HG03565 (cell line): ENCODE measurements at regions not wholly inside any gene's neighbourhood (a gene's known extent, or its start where the extent isn't known, plus 50 kb on each side); places are given as distances from the start of the nearest gene placed in this dataset.

Experiments used
- ATAC-seq: cut with Tn5 transposase; IDR thresholded peaks from one replicate; pipeline ENCODE4 v1.9.1; 2021; ENCODE audit warnings: mild to moderate bottlenecking, moderate library complexity; ENCODE audit not compliant: unreplicated experiment

GRCh38 chr11:15374418-15374817 lies 259.7 kb downstream of the INSC start:
- no peak for ATAC-seq

GRCh38 chr11:15378941-15379340 lies 264.2 kb downstream of the INSC start:
- no peak for ATAC-seq

GRCh38 chr11:15379483-15379882 lies 264.8 kb downstream of the INSC start:
- ATAC-seq: no peak

DNA sequence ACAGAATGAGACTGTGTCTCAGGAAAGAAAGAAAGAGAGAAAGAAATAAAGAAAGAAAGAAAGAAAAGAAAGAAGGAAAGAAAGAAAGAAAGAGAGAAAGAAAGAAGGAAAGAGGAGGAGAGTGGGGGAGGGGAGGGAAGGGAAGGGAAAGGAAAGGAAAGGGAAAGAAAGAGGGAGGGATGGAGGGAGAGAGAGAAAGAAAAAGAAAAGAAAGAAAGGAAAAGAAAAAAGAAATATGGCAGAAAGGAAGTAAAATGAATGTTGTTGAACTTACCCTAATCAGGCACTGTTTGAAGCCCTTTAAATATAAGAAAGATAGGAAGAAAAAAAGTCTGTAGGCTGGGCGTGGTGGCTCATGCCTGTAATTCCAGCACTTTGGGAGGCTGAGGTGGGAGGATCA lies 276.1 kb downstream of the INSC start:
- ATAC-seq: no peak

- no peak for ATAC-seq
These were observed 282.1 kb downstream of the INSC start for GRCh38 chr11:15396778-15397177.

DNA sequence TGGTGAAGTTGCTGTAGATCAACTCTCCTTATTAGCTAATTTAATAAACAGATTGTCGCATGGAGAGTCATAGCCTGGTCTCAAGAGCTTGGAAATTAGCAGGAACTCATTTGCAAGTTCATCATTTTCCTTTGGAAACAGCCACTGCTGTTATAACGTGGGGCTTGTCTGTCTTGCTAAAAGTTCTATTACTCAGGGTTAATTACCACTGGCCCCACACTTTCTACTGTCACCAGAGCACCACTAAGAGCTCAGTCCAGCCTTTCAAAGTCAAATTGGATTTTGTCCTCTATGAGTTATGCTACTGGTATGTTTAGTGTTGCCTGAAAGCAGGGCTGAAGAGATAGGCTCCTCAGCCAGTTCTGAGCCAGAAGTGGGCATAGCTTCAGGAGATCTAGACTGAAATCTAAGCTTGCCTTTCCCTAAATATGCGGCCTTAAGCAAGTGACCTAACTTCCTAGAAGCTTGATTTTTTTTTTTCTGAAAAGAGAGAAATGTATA lies 292.2 kb downstream of the INSC start:
- ATAC-seq: no peak

GRCh38 chr11:15412054-15412453 lies 297.3 kb downstream of the INSC start:
- peak; percentile 79 for ATAC-seq

GRCh38 chr11:15418921-15419320 lies 304.2 kb downstream of the INSC start:
- no peak for ATAC-seq

DNA sequence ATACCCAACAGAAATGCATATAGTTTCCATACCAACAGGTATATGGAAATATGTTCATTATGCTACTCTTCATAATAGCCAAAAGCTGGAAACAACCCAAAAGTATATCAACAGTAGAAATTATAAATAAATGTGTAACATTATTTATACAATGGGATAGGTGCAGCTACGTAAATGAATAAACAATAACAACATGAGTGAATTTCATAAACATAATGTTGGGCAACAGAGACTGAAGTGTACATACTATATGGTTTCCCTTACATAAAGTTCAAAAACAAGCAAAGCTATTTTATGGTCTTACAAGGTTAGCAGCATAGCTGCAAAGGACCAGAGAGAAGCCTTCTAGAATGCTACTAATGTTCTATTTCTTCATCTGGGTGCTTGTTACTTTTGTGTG lies 305.0 kb downstream of the INSC start:
- ATAC-seq: no peak

DNA sequence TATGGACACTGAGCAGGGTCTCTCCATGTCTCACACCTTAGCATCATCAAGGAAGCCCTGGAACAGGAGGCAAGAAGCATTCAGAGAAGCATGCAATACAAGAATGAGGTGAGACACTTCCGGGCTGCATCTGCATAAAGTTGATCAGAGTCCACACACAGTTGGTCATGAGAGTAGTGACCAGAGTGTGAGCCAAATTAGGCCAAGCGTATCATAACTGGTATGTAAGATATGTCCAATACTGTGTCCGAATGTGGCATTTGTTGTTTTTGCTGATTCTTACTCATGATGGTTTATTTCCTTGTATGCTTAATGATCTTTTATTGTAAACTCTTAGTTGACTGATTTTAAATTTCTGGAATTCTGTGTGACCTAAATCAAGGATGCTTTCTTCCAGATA lies 315.7 kb downstream of the INSC start:
- ATAC-seq: no peak

DNA sequence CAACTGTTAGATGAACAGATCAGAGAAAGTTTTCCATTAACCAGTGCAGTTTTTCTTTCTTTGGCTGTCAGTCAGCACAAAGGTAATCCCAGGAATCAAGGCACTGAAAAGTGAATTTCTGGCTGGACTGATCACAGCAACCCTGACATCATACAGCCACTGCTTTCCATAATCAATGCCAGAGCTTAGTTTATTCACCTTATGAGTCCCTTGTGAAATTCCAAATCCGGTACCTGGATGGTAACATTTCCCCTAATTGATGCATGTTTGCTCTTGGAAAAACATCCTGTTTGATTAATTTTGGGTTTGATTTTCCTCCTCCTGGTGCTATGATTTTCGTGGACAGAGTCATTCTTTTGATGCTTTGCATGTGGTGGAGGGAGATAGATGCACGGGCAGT lies 319.8 kb downstream of the INSC start:
- no peak for ATAC-seq

- no peak for ATAC-seq
These were observed 331.6 kb downstream of the INSC start for GRCh38 chr11:15446315-15446714.

DNA sequence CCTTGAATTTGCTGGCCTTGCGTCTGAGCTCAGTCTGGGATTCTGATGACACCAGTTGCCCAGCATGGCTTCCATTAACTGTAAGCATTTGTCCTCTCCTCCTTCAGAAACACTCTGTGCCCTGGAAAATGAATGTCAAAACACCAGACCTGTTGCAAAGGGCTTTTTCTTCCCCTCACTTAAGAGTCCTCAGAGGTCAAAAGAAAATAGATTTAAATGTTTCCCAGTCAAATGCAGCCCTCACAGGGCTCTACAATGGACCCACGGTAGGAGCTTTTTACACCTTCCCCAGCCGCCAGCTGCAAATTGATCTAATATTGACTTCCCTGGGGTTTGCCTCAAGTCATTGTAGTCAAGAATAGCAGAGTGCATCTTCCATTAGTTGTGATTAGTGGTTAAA lies 332.2 kb downstream of the INSC start:
- no peak for ATAC-seq

- ATAC-seq: no peak
These were observed 337.0 kb downstream of the INSC start for GRCh38 chr11:15451713-15452112.

- peak; percentile 59 for ATAC-seq
These were observed 338.6 kb downstream of the INSC start for GRCh38 chr11:15453211-15453765.

GRCh38 chr11:15468466-15468865 lies 353.7 kb downstream of the INSC start:
- no peak for ATAC-seq

DNA sequence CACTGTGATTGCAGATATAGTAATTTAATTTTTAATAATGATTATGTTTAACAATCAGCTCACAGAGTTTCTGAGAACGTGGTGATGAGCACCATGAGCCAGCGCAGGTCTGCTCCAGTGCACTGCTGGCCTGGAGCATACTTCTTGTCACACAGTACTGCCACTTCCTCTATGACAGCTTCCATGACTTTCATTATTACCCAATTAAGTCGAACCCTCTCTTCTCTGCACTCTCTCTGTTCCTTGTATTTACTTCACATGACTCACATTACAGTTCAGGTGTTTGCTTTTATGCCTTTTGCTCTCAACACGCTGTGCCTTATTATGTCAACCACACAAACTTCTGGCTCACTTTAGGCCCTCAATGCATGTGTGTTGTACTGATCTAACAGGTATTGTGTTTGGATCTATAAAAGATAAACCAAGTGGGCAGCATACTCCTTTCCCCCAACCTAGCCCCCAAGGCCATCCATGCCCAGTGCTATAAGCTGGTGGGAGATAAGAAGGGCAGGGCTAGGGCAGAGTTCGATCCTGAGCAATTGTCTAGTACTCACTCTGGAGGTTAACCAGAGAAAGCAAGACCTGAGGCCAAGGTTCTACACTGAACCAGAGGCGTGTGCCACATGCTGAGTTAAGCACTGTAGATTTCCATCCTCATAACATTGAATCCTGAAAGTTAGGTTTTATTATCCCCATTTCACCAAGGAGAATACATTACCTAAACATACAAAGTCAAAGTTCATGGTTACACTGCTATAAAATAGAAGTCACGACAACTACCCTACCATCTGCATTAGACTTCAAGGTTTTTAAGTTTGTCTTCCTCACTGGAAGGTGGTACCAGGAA lies 356.5 kb downstream of the INSC start:
- peak; percentile 77 for ATAC-seq

DNA sequence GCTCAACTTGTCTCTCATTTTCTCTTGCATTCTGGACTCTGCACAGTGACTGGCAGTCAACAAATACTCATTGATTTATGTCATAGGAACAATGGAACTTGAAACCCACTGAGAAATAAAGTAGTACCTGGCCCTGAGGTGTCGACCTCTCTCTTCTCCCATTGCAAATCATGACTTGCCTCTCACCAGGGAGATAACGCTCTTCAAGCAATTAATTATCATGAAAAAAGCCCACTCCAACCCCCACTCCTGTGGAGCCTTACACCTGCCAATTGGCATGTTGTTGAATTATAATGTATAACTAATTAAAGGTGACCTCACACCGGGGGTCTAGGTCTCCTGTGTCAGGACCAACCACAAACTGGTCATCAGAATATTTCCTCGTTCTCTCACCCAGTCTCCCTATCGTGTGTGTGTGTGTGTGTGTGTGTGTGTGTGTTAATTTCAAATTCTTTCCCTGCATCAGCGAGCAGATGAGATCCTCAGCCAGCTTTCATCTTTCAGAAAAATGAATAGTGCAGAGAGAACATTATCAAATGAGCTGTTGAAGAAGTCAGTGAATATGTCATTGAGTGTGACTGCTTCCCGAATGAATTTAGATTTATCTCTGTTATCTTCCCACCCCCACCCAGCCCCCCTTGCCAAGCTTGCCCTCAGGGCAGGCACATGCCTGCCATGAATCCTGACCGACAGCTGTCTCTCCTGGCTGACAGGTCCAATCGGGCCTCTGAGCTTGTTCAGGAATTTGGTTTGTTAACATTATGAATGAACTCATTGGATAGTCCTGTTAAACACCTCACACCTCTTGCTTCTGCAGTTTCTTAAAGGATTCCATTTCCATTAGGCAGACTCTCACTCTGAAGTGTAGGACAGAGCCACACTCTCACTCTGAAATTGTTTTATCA lies 357.4 kb downstream of the INSC start:
- ATAC-seq: no peak

DNA sequence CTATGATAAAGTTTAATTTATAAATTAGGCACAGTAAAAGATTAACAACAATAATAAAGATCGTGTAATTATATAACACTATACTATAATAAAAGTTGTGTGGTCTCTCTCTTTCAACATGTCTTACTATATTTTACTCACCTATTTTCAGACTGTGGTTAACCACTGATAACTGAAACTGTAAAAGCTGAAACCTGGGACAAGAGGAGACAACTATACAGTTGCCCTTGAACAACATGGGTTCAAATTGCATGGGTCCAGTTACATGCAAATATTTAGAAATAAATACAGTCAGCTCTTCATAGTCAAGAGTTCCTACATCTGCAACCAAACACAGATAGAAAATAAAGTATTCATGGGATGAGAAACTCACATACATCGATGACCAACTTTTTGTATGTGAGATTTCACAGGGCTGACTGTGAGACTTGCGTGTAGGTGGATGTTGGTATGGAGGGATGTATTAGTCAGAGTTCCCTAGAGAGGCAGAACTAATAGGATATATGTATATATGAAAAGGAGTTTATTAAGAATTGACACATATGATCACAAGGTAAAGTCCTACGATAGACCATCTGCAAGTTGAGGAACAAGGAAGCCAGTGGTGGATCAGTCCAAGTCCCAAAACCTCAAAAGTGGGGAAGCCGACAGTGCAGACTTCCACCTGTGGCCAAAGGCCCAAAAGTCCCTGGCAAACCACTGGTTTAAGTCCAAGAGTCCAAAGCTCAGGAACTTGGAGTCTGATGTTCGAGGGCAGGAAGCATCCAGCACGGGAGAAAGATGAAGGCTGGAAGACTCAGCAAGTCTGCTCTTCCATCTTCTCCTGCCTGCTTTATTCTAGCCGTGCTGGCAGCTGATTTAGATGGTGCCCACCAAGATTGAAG lies 359.5 kb downstream of the INSC start:
- peak; percentile 83 for ATAC-seq

DNA sequence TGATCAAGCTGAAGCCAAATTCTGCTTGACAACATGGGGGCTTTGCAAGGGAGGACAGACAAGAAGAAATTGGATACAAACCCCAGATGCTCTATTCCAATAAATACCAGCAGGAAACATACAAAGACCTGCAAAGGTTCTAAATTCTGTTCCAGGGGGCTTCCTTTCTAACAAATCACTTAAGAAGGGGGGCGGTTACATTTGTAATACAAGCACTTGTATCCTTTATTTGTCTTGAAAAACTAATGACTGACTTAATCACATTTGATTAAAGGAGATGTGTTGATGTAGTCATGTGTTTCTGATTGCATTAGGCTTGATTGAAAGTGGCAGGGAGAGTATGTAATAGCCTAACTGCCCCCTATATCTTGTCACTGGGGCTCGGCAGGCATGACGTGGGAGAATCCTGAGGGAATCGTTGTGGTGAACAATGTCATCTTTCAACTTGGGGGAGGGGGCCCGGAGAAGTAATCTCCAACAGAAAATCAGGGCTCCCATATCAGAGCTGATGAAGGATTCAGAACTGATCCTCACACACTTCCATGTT lies 361.7 kb downstream of the INSC start:
- ATAC-seq: no peak
